ENCODE measurements at regions not wholly inside any gene's neighbourhood (a gene's known extent, or its start where the extent isn't known, plus 50 kb on each side); places are given as distances from the start of the nearest gene placed in this dataset.

GRCh38 chr14:86015941-86016340 lies 486.0 kb downstream of the FLRT2 start:
- no peak for DNase-seq

- DNase-seq, result no peak
Observed at GRCh38 chr14:86015511-86015910, 485.6 kb downstream of the FLRT2 start.

- no peak for DNase-seq
Observed at GRCh38 chr14:86013641-86014040, 483.7 kb downstream of the FLRT2 start.

- DNase-seq, result no peak
Observed at GRCh38 chr14:86012461-86012860, 482.5 kb downstream of the FLRT2 start.

GRCh38 chr14:86003998-86004397 lies 474.1 kb downstream of the FLRT2 start:
- no peak for DNase-seq

- DNase-seq, result no peak
Observed at GRCh38 chr14:85996551-85996950, 466.6 kb downstream of the FLRT2 start.

GRCh38 chr14:85991156-85991555 lies 461.2 kb downstream of the FLRT2 start:
- no peak for DNase-seq

- no peak for DNase-seq
Observed at GRCh38 chr14:85987907-85988306, 458.0 kb downstream of the FLRT2 start.

- no peak for DNase-seq
Observed at GRCh38 chr14:85987292-85987691, 457.3 kb downstream of the FLRT2 start.

GRCh38 chr14:85978582-85979250 lies 448.8 kb downstream of the FLRT2 start:
- no peak for DNase-seq

- no peak for DNase-seq
Observed at GRCh38 chr14:85974602-85975001, 444.7 kb downstream of the FLRT2 start.

- DNase-seq, result no peak
Observed at GRCh38 chr14:85963486-85963885, 433.5 kb downstream of the FLRT2 start.

- DNase-seq, result no peak
Observed at GRCh38 chr14:85960756-85961155, 430.8 kb downstream of the FLRT2 start.

GRCh38 chr14:85959063-85959462 lies 429.1 kb downstream of the FLRT2 start:
- DNase-seq, result no peak

- DNase-seq, result no peak
Observed at GRCh38 chr14:85958069-85958468, 428.1 kb downstream of the FLRT2 start.

GRCh38 chr14:85953265-85953664 lies 423.3 kb downstream of the FLRT2 start:
- no peak for DNase-seq

- DNase-seq, result no peak
Observed at GRCh38 chr14:85948153-85948552, 418.2 kb downstream of the FLRT2 start.

- DNase-seq, result no peak
Observed at GRCh38 chr14:85947461-85948139, 417.7 kb downstream of the FLRT2 start.

- no peak for DNase-seq
Observed at GRCh38 chr14:85943192-85943591, 413.2 kb downstream of the FLRT2 start.

- DNase-seq, result no peak
Observed at GRCh38 chr14:85934886-85935254, 404.9 kb downstream of the FLRT2 start.

GRCh38 chr14:85934123-85934885 lies 404.4 kb downstream of the FLRT2 start:
- DNase-seq, result peak; percentile 11 to 31

GRCh38 chr14:85921241-85921640 lies 391.3 kb downstream of the FLRT2 start:
- DNase-seq, result no peak

GRCh38 chr14:85917716-85918115 lies 387.8 kb downstream of the FLRT2 start:
- no peak for DNase-seq

GRCh38 chr14:85915711-85916110 lies 385.8 kb downstream of the FLRT2 start:
- no peak for DNase-seq

Data from NCI-H2081 (cell line).